ENCODE measurements at regions not wholly inside any gene's neighbourhood (a gene's known extent, or its start where the extent isn't known, plus 50 kb on each side); places are given as distances from the start of the nearest gene placed in this dataset.

GRCh38 chr18:55088561-55088960, 129.3 kb upstream of the CCDC68 start:
- no peak for TF ChIP-seq OSR1 (CRISPR knock-in tag; IDR thresholded peaks at IDR 0.05)
- TF ChIP-seq ARNTL (CRISPR knock-in tag; IDR thresholded peaks at IDR 0.05; ENCODE audit: borderline replicate concordance, low read depth), result no peak
- TF ChIP-seq ZNF70 (CRISPR knock-in tag; IDR thresholded peaks at IDR 0.05), result no peak
- TF ChIP-seq SNAI2 (CRISPR knock-in tag; IDR thresholded peaks at IDR 0.05), result no peak
- TF ChIP-seq ZFP3 (CRISPR knock-in tag; IDR thresholded peaks at IDR 0.05), result no peak
- no peak for TF ChIP-seq TOX (CRISPR knock-in tag; IDR thresholded peaks at IDR 0.05; ENCODE audit: borderline replicate concordance)
- TF ChIP-seq RARB (CRISPR knock-in tag; IDR thresholded peaks at IDR 0.05), result no peak
- no peak for TF ChIP-seq GLIS3 (CRISPR knock-in tag; IDR thresholded peaks at IDR 0.05)
- TF ChIP-seq PATZ1 (CRISPR knock-in tag; IDR thresholded peaks at IDR 0.05; ENCODE audit: borderline replicate concordance), result no peak
- TF ChIP-seq POU6F1 (CRISPR knock-in tag; IDR thresholded peaks at IDR 0.05; ENCODE audit: borderline replicate concordance, low read depth), result no peak
- no peak for TF ChIP-seq CSRNP3 (CRISPR knock-in tag; IDR thresholded peaks at IDR 0.05)
- TF ChIP-seq BACH2 (CRISPR knock-in tag; IDR thresholded peaks at IDR 0.05; ENCODE audit: borderline replicate concordance), result no peak
